OCI-LY7 (cell line): ENCODE measurements at regions not wholly inside any gene's neighbourhood (a gene's known extent, or its start where the extent isn't known, plus 50 kb on each side); places are given as distances from the start of the nearest gene placed in this dataset.

Source experiments
- BruUV-seq: library from RNA; stranded (reverse); fragments of 400-500 nt; replicated peaks from 2 replicates; lab custom pipeline; 2021; lab: Mats Ljungman, UMichigan
- CTCF ChIA-PET: fragments of 300-600 bp; sonication (Branson Sonifier 250); formaldehyde crosslinking; loops from one replicate; lab custom pipeline; 2022; ENCODE audit warnings: antibody characterized with exemption; ENCODE audit not compliant: unreplicated experiment; lab: Charles Lee
- POLR2A ChIA-PET: fragments of 300-600 bp; sonication (Branson Sonifier 250); formaldehyde crosslinking; loops from one replicate; lab custom pipeline; 2022; ENCODE audit warnings: antibody characterized with exemption; lab: Charles Lee
- DNase-seq: peaks from one replicate; pipeline ENCODE4 v3.0.0-alpha.2; 2015; ENCODE audit warnings: low spot score
- H2AFZ ChIP-seq: fragments of 200-600 bp; sonication (generic), shearing (Covaris generic); 2 replicates; pipeline ENCODE4 v1.6.1; 2014; ENCODE audit warnings: mild to moderate bottlenecking, antibody characterized with exemption, low read length, moderate library complexity
- H3K27ac ChIP-seq: fragments of 200-600 bp; sonication (generic); 2 replicates; pipeline ENCODE4 v1.5.1; 2014; ENCODE audit warnings: mixed run types, low read depth, mild to moderate bottlenecking, moderate library complexity, low read length, inconsistent platforms; ENCODE audit not compliant: poor library complexity, severe bottlenecking
- H3K36me3 ChIP-seq: fragments of 200-600 bp; sonication (generic); 2 replicates; pipeline ENCODE4 v1.6.1; 2014; ENCODE audit warnings: mild to moderate bottlenecking, antibody characterized with exemption, low read length, moderate library complexity, mixed read lengths; ENCODE audit not compliant: insufficient read depth
- H3K4me1 ChIP-seq: fragments of 200-600 bp; sonication (generic); 2 replicates; pipeline ENCODE4 v1.5.1; 2014; ENCODE audit warnings: mild to moderate bottlenecking, low read length; ENCODE audit not compliant: insufficient read depth, poor library complexity, severe bottlenecking
- H3K4me2 ChIP-seq: fragments of 200-600 bp; sonication (generic); 2 replicates; pipeline ENCODE4 v1.6.1; 2014; ENCODE audit warnings: mild to moderate bottlenecking, low read length
- H3K4me3 ChIP-seq: fragments of 200-600 bp; sonication (generic); 2 replicates; pipeline ENCODE4 v1.5.1; 2014; ENCODE audit warnings: mild to moderate bottlenecking, low read depth, low read length; ENCODE audit not compliant: poor library complexity, severe bottlenecking
- H3K79me2 ChIP-seq: fragments of 200-600 bp; sonication (generic); 2 replicates; pipeline ENCODE4 v1.6.1; 2016; ENCODE audit warnings: low read depth, mild to moderate bottlenecking, low read length, moderate library complexity, mixed read lengths; ENCODE audit not compliant: insufficient read depth
- H3K9me2 ChIP-seq: fragments of 200-600 bp; sonication (generic); 2 replicates; pipeline ENCODE4 v1.6.1; 2016; ENCODE audit warnings: mild to moderate bottlenecking, low read length, mixed read lengths; ENCODE audit not compliant: insufficient read depth
- H3K9me3 ChIP-seq: fragments of 200-600 bp; sonication (generic); 2 replicates; pipeline ENCODE4 v1.6.1; 2014; ENCODE audit warnings: mild to moderate bottlenecking, mixed run types, low read length, mixed read lengths
- H4K20me1 ChIP-seq: fragments of 200-600 bp; sonication (generic); 2 replicates; pipeline ENCODE4 v1.6.1; 2014; ENCODE audit warnings: mild to moderate bottlenecking, antibody characterized with exemption, low read length, moderate library complexity, mixed read lengths; ENCODE audit not compliant: insufficient read depth
- EZH2phosphoT487 ChIP-seq: fragments of 200-600 bp; sonication (generic); IDR thresholded peaks from 2 replicates; pipeline ENCODE4 v1.6.1; 2018; ENCODE audit warnings: low read depth, borderline replicate concordance, mild to moderate bottlenecking, mixed run types, antibody characterized with exemption, low read length, moderate library complexity, mixed read lengths
- intact Hi-C: fragments of 100-400 bp; cut with micrococcal nuclease; formaldehyde crosslinking; loops from one replicate; pipeline ENCODE4 v1.10.0; 2022; ENCODE audit not compliant: unreplicated experiment
- TF ChIP-seq, protein P1 (sequence below): fragments of 200-600 bp; sonication (generic); conservative IDR thresholded peaks from 2 replicates; pipeline ENCODE4 v1.5.1; 2014; ENCODE audit warnings: mild to moderate bottlenecking, antibody characterized with exemption, low read length, moderate library complexity, mixed read lengths

DNA sequence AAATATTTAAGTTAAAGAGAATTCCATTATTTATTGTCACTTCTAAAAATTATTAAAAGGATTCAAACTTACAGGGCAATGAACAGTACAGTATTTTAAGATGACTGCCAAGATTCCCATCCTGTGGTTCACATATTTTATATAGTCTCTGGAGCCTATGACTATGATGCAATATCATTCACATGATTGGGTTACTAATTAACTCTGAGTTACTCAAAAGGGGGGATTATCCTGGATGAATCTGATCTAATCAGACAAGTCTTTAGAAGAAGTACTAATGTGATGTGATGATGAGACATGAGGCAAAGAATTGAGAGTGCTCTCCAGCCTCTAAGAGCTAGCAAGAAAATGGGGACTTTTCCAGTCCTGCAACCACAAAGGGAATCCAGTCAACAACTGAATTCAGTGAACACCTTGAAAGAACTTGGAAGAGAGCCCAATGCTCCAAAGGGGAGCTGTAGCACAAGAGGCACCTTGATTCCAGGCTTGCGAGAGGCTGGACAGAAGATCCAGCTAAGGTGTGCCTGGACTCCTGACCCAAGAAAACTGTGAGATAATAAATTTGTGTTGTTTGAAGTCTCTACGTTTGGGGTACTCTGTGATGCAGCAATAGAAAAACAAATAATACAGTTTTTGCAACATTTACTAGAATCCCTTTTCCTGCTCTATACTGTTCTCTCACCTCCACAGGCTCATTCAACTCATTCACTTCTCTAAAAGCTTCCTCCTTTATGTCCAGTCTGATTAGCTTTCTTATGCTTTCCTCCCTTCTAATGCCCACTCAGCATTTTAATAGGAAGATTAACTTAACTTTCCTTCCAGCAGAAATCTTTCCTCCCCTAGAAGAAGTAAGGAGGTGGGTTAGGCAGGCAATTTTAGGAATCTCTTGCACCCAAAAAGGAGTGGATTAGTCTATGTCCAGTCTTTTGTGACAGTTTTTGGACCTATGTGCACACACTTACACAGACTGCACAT is 133.8 kb upstream of the LCORL start:
- no peak for DNase-seq
- Histone ChIP-seq H3K9me3 (no peaks in the 10 kb centered on the region), H3K79me2 (no peaks in the 10 kb centered on the region), H3K4me3 (no peak overlapping the region), H3K4me2 (no peak overlapping the region), H3K9me2 (no peaks in the 10 kb centered on the region), H3K27ac (no peak overlapping the region), H3K4me1 (no peaks in the 10 kb centered on the region), H4K20me1 (no peaks in the 10 kb centered on the region), H3K36me3 (no peaks in the 10 kb centered on the region), H2AFZ (no peak overlapping the region)
- ChIA-PET POLR2A (interaction anchor here (0.6 to 0.7 kb wide), 2 partner anchors 520 to 1539 kb away, joined by 3 to 4 read pairs; no protein-coding TSS in a partner anchor), CTCF (no interaction called here)
- intact Hi-C loops = no loop called here
- BruUV-seq = no TSS peak
- TF ChIP-seq, protein P1, sequence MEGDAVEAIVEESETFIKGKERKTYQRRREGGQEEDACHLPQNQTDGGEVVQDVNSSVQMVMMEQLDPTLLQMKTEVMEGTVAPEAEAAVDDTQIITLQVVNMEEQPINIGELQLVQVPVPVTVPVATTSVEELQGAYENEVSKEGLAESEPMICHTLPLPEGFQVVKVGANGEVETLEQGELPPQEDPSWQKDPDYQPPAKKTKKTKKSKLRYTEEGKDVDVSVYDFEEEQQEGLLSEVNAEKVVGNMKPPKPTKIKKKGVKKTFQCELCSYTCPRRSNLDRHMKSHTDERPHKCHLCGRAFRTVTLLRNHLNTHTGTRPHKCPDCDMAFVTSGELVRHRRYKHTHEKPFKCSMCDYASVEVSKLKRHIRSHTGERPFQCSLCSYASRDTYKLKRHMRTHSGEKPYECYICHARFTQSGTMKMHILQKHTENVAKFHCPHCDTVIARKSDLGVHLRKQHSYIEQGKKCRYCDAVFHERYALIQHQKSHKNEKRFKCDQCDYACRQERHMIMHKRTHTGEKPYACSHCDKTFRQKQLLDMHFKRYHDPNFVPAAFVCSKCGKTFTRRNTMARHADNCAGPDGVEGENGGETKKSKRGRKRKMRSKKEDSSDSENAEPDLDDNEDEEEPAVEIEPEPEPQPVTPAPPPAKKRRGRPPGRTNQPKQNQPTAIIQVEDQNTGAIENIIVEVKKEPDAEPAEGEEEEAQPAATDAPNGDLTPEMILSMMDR = no peak
- no peak for TF ChIP-seq EZH2phosphoT487

DNA sequence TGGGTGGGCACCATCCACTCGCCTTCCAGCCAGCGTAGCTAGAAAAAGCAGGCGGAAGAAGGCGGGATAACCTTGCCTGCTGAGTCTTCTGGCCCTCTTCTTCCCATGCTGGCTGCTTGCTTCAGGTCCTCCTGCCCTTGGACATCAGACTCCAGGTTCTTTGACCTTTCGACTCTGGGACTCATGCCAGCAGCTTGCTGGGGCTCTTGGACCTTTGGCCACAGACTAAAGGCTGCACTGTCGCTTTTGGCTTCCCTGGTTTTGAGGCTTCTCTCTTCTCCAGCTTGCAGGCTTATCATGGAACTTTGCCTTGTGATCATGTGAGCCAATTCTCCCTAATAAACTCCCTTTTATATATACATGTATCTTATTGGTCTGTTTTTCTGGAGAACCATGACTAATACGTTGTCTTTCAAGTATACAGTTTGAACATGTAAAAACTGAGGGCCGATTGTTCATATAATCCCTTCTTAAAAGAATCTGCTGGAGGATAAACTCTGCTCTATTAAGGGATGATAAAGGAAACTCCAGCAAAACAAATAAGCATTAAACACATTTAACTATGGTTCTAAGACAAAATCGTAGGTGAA is 116.6 kb upstream of the LCORL start:
- Histone ChIP-seq H3K4me1 (no peaks in the 10 kb centered on the region), H3K9me3 (no peaks in the 10 kb centered on the region), H2AFZ (no peak overlapping the region), H3K4me2 (no peak overlapping the region), H3K36me3 (no peaks in the 10 kb centered on the region), H3K9me2 (no peaks in the 10 kb centered on the region), H3K4me3 (no peak overlapping the region), H4K20me1 (no peaks in the 10 kb centered on the region), H3K79me2 (no peaks in the 10 kb centered on the region), H3K27ac (no peak overlapping the region)
- ChIA-PET CTCF (interaction anchor here (0.6 kb wide), 1 partner anchor 87 kb away, joined by 3 read pairs; no protein-coding TSS in a partner anchor), POLR2A (interaction anchor here (0.7 kb wide), 1 partner anchor 9 kb away, joined by 3 read pairs; no protein-coding TSS in a partner anchor)
- BruUV-seq = no TSS peak
- intact Hi-C loops = no loop called here
- DNase-seq = no peak
- TF ChIP-seq EZH2phosphoT487 = no peak
- TF ChIP-seq, protein P1 = no peak
